ENCODE measurements at regions not wholly inside any gene's neighbourhood (a gene's known extent, or its start where the extent isn't known, plus 50 kb on each side); places are given as distances from the start of the nearest gene placed in this dataset.
"Not testable (repeated sequence)": the region's sequence is repeated elsewhere in the genome, so short reads cannot be mapped to it uniquely, and the experiment has no call there.

DNA sequence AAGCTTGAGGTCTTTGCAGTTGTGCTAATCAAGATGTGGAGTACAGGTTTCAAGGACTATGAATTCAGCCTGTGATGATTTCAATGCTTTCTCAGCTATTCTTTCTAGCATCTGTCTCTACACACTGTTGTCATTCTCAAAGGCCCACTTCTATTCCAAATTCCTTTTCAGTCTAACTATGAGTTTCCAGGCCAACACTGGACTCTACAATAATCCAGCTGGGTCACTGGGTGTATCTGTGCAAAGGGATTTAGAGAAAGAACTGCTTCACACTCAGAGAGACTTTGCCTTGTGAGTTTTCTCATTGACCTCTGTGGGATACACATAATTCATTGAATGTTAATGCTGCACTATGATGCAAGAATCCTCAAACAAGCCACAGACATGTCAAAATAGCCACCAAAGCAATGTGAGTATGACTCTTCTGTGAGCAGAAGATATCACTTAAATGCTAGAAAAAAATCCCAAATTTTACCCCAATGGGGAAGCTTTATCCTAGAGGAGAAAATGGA, 171.8 kb upstream of the CLNK start:
- Mint-ChIP-seq H3K4me1 (ENCODE audit: low read depth) (no peaks in the 10 kb centered on the region), H3K4me3 (no peak overlapping the region), H3K36me3 (ENCODE audit: insufficient read depth) (no peaks in the 10 kb centered on the region), H3K9me3 (peaks cover 10% of the 10 kb centered on the region), H3K27me3 (ENCODE audit: low read depth) (no peaks in the 10 kb centered on the region)
- no peak for ATAC-seq
- no peak for DNase-seq

DNA sequence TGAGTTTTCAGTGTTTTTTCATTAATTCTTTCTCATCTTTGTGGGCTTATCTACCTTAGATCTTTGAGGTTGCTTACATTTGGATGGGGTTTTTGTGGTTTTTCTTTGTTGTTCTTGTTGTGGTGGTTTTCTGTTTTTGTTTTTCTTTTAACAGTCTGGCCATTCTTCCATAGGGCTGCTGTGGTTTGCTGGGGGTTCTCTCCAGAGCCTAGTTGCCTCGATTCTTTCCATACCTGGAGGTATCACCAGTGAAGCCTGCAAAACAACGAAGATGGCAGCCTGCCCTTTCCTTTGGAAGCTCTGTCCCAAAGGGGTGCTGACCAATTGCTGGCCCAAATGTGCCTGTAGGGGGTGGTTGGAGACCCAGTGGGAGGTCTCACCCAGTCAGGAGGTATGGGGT, 168.6 kb upstream of the CLNK start:
- ATAC-seq (no peak), DNase-seq (no peak)
- Mint-ChIP-seq H3K27me3 (ENCODE audit: low read depth) (no peaks in the 10 kb centered on the region), H3K4me3 (no peak overlapping the region), H3K4me1 (ENCODE audit: low read depth) (no peaks in the 10 kb centered on the region), H3K36me3 (ENCODE audit: insufficient read depth) (no peaks in the 10 kb centered on the region), H3K9me3 (peaks cover 7% of the 10 kb centered on the region)

DNA sequence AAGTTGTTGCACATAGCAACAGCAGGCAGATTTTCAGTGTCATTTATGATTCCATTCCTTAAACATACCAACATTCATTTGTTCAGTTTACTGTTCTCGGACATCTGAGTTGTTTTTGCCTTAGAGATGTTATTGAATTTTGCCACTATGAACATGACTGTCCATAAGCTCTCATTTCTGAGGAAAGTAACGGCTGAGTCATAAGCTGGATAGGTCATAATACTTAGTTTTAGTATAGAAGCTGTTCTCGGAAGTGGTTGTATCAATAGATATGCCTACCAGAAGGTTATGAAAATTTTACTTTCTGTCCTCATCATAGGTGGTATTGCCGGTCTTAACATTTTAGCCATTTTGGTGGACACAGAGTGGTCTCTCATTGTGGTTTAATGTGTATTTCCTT, 157.1 kb upstream of the CLNK start:
- no peaks in the 10 kb centered on the region for H3K9me3 Mint-ChIP-seq
- no peak for DNase-seq
- H3K4me3 Mint-ChIP-seq, result no peak overlapping the region
- H3K27me3 Mint-ChIP-seq (ENCODE audit: low read depth), result no peaks in the 10 kb centered on the region
- no peaks in the 10 kb centered on the region for H3K4me1 Mint-ChIP-seq (ENCODE audit: low read depth)
- H3K36me3 Mint-ChIP-seq (ENCODE audit: insufficient read depth), result no peaks in the 10 kb centered on the region
- no peak for ATAC-seq

- DNase-seq (no peak), ATAC-seq (no peak)
- H3K27me3 Mint-ChIP-seq (ENCODE audit: low read depth), result no peaks in the 10 kb centered on the region
- H3K4me3 Mint-ChIP-seq, result no peak overlapping the region
- no peaks in the 10 kb centered on the region for H3K36me3 Mint-ChIP-seq (ENCODE audit: insufficient read depth)
- H3K9me3 Mint-ChIP-seq, result no peaks in the 10 kb centered on the region
- no peaks in the 10 kb centered on the region for H3K4me1 Mint-ChIP-seq (ENCODE audit: low read depth)
Measured at GRCh38 chr4:10837151-10837550, 152.6 kb upstream of the CLNK start.

DNA sequence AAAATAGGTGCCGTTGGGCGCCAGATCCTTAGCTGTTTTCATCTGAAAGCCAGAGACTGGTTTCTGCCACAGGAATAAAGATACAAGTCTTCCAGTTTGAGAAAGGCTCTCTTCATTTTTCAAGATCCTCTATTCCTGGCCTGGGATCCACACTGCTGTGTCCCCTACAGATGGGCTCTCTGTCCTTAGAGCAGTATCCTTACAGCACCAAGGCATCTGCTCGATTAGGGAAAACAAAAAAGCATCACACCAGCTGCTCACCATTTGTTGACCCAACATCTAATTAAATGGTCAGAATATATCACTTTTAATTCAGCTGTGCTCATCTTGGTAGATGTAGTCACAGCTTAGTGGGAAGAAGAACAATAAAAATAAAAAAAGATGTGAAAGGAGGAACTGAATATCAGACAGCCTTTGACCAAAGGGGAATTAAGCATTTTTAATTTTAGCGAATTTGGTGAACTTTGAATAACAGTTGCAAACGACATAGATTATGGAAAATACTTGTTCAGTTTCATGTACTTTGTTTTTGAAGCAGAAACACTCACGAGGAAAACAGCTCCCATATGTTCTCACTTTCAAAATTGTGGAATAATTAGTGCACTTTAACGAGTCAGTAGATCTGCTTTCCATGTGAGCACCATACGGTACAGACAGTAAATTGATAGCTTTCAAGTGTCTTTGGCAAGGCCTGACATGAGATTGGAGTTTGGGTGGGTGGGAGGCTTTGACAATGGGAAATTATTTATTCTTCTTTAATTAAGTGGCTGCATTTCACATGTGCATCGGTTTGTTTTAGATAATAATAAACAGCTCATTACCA, 148.4 kb upstream of the CLNK start:
- ATAC-seq, result no peak
- Mint-ChIP-seq H3K9me3 (no peaks in the 10 kb centered on the region), H3K4me1 (ENCODE audit: low read depth) (no peaks in the 10 kb centered on the region), H3K36me3 (ENCODE audit: insufficient read depth) (no peaks in the 10 kb centered on the region), H3K27me3 (ENCODE audit: low read depth) (no peaks in the 10 kb centered on the region), H3K4me3 (no peak overlapping the region)
- no peak for DNase-seq

GRCh38 chr4:10831727-10832408, 147.3 kb upstream of the CLNK start:
- Mint-ChIP-seq H3K4me3 (no peak overlapping the region), H3K36me3 (ENCODE audit: insufficient read depth) (no peaks in the 10 kb centered on the region), H3K4me1 (ENCODE audit: low read depth) (no peaks in the 10 kb centered on the region), H3K27me3 (ENCODE audit: low read depth) (no peaks in the 10 kb centered on the region), H3K9me3 (no peaks in the 10 kb centered on the region)
- ATAC-seq (no peak), DNase-seq (no peak)

DNA sequence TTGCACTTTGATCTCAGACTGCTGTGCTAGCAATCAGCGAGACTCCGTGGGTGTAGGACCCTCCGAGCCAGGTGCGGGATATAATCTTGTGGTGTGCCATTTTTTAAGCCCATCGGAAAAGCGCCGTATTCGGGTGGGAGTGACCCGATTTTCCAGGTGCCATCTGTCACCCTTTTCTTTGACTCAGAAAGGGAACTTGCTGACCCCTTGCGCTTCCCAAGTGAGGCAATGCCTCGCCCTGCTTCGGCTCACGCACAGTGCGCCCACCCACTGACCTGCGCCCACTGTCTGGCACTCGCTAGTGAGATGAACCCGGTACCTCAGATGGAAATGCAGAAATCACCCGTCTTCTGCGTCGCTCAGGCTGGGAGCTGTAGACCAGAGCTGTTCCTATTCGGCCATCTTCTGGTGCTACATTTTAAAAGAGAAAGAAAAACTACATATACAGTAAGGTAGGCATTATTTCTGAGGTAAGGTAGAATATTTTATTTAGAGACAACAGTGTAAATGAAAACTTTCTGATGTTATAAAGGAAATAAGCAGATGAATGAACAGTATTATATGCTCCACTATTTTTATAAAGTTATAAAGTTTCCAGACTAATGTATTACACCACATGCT, 144.5 kb upstream of the CLNK start:
- not testable (repeated sequence) for H3K4me3 Mint-ChIP-seq; H3K4me1 Mint-ChIP-seq (ENCODE audit: low read depth); ATAC-seq; H3K9me3 Mint-ChIP-seq; DNase-seq; H3K27me3 Mint-ChIP-seq (ENCODE audit: low read depth); H3K36me3 Mint-ChIP-seq (ENCODE audit: insufficient read depth)

GRCh38 chr4:10821826-10822225, 137.3 kb upstream of the CLNK start:
- H3K4me1 Mint-ChIP-seq (ENCODE audit: low read depth), result no peaks in the 10 kb centered on the region
- H3K9me3 Mint-ChIP-seq, result no peaks in the 10 kb centered on the region
- DNase-seq (no peak), ATAC-seq (no peak)
- no peak overlapping the region for H3K4me3 Mint-ChIP-seq
- no peaks in the 10 kb centered on the region for H3K36me3 Mint-ChIP-seq (ENCODE audit: insufficient read depth)
- no peaks in the 10 kb centered on the region for H3K27me3 Mint-ChIP-seq (ENCODE audit: low read depth)

- no peak for DNase-seq
- no peak for ATAC-seq
- Mint-ChIP-seq H3K4me3 (no peak overlapping the region), H3K9me3 (no peaks in the 10 kb centered on the region), H3K36me3 (ENCODE audit: insufficient read depth) (no peaks in the 10 kb centered on the region), H3K27me3 (ENCODE audit: low read depth) (no peaks in the 10 kb centered on the region), H3K4me1 (ENCODE audit: low read depth) (no peaks in the 10 kb centered on the region)
Measured at GRCh38 chr4:10816571-10816970, 132.0 kb upstream of the CLNK start.

DNA sequence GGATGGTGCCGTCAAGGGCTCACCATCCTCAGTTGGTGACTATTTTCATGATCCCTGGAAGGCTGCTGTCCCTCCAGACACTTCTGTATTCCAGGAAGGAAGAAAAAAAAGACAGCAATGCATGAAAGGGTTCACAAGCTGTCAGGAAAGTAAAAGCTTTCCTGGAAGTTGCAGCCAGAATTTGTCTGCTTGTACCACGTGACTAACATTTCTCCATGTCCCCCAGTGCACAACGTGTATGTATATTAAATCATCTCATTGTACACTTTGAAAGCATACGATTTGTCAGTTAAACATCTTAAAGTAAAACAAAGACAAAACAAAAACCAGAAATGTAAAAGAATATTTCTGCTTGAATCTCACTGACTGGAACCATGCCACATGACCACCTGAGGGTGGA, 127.4 kb upstream of the CLNK start:
- H3K36me3 Mint-ChIP-seq (ENCODE audit: insufficient read depth), result no peaks in the 10 kb centered on the region
- H3K27me3 Mint-ChIP-seq (ENCODE audit: low read depth), result no peaks in the 10 kb centered on the region
- ATAC-seq (no peak), DNase-seq (no peak)
- H3K4me3 Mint-ChIP-seq, result no peak overlapping the region
- H3K9me3 Mint-ChIP-seq, result peaks cover 5% of the 10 kb centered on the region
- no peaks in the 10 kb centered on the region for H3K4me1 Mint-ChIP-seq (ENCODE audit: low read depth)

DNA sequence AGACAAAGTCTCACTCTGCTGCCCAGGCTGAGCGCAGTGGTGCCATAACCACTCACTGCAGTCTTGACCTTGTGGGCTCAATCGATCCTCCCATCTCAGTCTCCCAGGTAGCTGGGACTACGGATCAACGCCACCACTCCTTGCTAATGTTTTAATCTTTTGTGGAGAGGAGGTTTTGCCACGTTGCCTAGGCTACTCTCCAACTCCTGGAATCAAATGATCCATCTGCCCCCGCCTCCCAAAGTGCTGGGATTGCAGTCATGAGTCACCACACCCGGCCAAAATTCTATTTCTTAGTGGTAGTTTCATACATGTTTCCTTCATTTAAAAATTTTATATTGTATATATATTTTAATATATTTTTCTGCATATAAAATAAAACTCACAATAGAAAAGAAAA, 125.8 kb upstream of the CLNK start:
- Mint-ChIP-seq H3K27me3 (ENCODE audit: low read depth) (no peaks in the 10 kb centered on the region), H3K36me3 (ENCODE audit: insufficient read depth) (no peaks in the 10 kb centered on the region), H3K9me3 (peaks cover 5% of the 10 kb centered on the region), H3K4me3 (no peak overlapping the region), H3K4me1 (ENCODE audit: low read depth) (no peaks in the 10 kb centered on the region)
- DNase-seq (no peak), ATAC-seq (no peak)

DNA sequence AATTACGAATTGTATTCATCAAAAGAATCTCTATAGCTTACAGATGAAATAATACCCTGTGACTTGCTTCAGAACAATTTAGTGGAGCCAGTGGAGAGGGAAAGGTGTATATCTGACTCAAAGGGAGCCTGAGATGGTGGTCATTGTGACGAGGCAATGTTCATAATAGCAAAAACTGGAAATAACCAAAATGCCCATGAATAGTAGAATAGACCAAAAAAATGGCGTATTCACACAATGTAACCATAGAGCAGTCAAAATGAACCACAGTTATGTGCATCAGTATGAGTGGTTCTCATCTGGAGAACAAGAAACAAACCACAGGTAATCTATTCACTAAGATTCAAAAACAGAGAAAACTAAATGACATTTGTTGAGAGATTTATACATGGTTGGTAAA, 125.3 kb upstream of the CLNK start:
- Mint-ChIP-seq H3K4me3 (no peak overlapping the region), H3K9me3 (peaks cover 5% of the 10 kb centered on the region), H3K27me3 (ENCODE audit: low read depth) (no peaks in the 10 kb centered on the region), H3K4me1 (ENCODE audit: low read depth) (no peaks in the 10 kb centered on the region), H3K36me3 (ENCODE audit: insufficient read depth) (no peaks in the 10 kb centered on the region)
- ATAC-seq (no peak), DNase-seq (no peak)

DNA sequence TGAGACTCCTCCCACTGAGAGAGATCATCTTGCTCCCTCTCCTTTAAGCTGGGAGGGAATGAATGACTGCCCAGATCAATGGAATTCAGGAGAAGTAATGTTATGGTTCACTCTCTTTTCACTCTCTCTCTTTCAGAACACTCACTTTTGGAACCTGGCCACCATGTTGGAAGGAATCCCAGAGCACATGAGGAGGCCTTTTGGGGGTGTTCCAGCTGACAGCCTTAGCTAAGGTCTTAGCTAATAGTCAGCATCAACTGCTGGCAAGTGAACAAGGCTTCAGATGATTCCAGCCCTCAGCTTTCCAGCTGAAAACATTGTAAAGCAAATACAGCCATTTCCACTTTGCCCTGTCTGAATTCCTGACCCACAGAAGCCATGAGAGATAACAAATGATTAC, 124.0 kb upstream of the CLNK start:
- Mint-ChIP-seq H3K27me3 (ENCODE audit: low read depth) (no peaks in the 10 kb centered on the region), H3K4me1 (ENCODE audit: low read depth) (no peaks in the 10 kb centered on the region), H3K4me3 (no peak overlapping the region), H3K36me3 (ENCODE audit: insufficient read depth) (no peaks in the 10 kb centered on the region), H3K9me3 (peaks cover 5% of the 10 kb centered on the region)
- DNase-seq, result no peak
- no peak for ATAC-seq

GRCh38 chr4:10806953-10807645, 122.5 kb upstream of the CLNK start:
- Mint-ChIP-seq H3K27me3 (ENCODE audit: low read depth) (no peaks in the 10 kb centered on the region), H3K36me3 (ENCODE audit: insufficient read depth) (no peaks in the 10 kb centered on the region), H3K4me1 (ENCODE audit: low read depth) (no peaks in the 10 kb centered on the region), H3K9me3 (peaks cover 5% of the 10 kb centered on the region), H3K4me3 (no peak overlapping the region)
- DNase-seq (no peak), ATAC-seq (no peak)

All from activated T-cell treated with anti-CD3 and anti-CD28 coated beads, Interleukin-2, amount 50 U/mL, for 4 hours (primary cell).